HCT116 (cell line): ENCODE measurements at regions not wholly inside any gene's neighbourhood (a gene's known extent, or its start where the extent isn't known, plus 50 kb on each side); places are given as distances from the start of the nearest gene placed in this dataset.

Experiments used
- ATAC-seq: fragments of 200-7000 bp; cut with Tn5 transposase; 2 replicates; pipeline ENCODE4 v1.9.1; 2020; ENCODE audit warnings: mild to moderate bottlenecking, moderate library complexity
- BruUV-seq: library from RNA; stranded (reverse); fragments of 400-500 nt; replicated peaks from 2 replicates; lab custom pipeline; 2021; lab: Mats Ljungman, UMichigan
- CTCF ChIA-PET: fragments of 300-600 bp; sonication (Branson Sonifier 250); formaldehyde crosslinking; loops from one replicate; lab custom pipeline; 2021; ENCODE audit warnings: antibody characterized with exemption; lab: Charles Lee
- POLR2A ChIA-PET: fragments of 300-600, 350-600 bp; sonication (Branson Sonifier 250); formaldehyde crosslinking; loops from one replicate; lab custom pipeline; 2021; ENCODE audit warnings: antibody characterized with exemption; lab: Charles Lee
- RAD21 ChIA-PET, 2 experiments: fragments of 300-600 bp; sonication (Branson Sonifier 250); formaldehyde crosslinking; loops; one replicate each; lab custom pipeline; 2023; ENCODE audit warnings: low total read pairs in 2 of 2; ENCODE audit not compliant: uncharacterized antibody in 2 of 2, unreplicated experiment in 2 of 2, low non-redundant PET in 1 of 2; lab: Charles Lee
- DNase-seq: peaks from one replicate; pipeline ENCODE4 v3.0.0-alpha.2; 2010; ENCODE audit warnings: low read depth, low spot score
- H2AFZ ChIP-seq: fragments of 200-600 bp; shearing (Covaris generic), sonication (generic); 2 replicates; pipeline ENCODE4 v1.6.1; 2017; ENCODE audit warnings: low read depth, mixed run types, mixed read lengths, antibody characterized with exemption, low read length; ENCODE audit not compliant: poor library complexity, severe bottlenecking
- H3K27ac ChIP-seq: 2 replicates; pipeline ENCODE4 v1.5.1; 2012; ENCODE audit warnings: low read depth, low read length
- H3K27me3 ChIP-seq: fragments of 200-600 bp; sonication (generic); 2 replicates; pipeline ENCODE4 v1.6.1; 2016; ENCODE audit warnings: mixed run types, low read length, mixed read lengths; ENCODE audit not compliant: insufficient read depth
- H3K36me3 ChIP-seq, 2 experiments: fragments of 200-500 bp in 1 of 2; fragments of 200-600 bp in 1 of 2; sonication (Bioruptor generic) in 1 of 2; sonication (generic) in 1 of 2; 2 replicates each; pipeline versions ENCODE4 v1.5.1 to v1.6.1; 2014 to 2016; ENCODE audit warnings: low read length in 2 of 2, inconsistent platforms in 1 of 2, mixed read lengths in 1 of 2, mixed run types in 1 of 2; ENCODE audit not compliant: insufficient read depth in 2 of 2, control insufficient read depth in 1 of 2
- H3K4me1 ChIP-seq, 2 experiments: fragments of 200-600 bp in 1 of 2; sonication (generic) in 1 of 2; 2 replicates each; pipeline versions ENCODE4 v1.5.1 to v1.6.1; 2012 to 2017; ENCODE audit warnings: low read length in 2 of 2, inconsistent platforms in 1 of 2, mild to moderate bottlenecking in 1 of 2, mixed read lengths in 1 of 2, mixed run types in 1 of 2, moderate library complexity in 1 of 2; ENCODE audit not compliant: insufficient read depth in 2 of 2, control insufficient read depth in 1 of 2
- H3K4me2 ChIP-seq: fragments of 200-600 bp; sonication (generic); 2 replicates; pipeline ENCODE4 v1.6.1; 2017; ENCODE audit warnings: mixed run types, low read length, mixed read lengths
- H3K4me3 ChIP-seq, 2 experiments: fragments of 200-600 bp in 1 of 2; sonication (generic) in 1 of 2; replicated peaks in 1 of 2; 2 replicates each; pipeline ENCODE4 v1.5.1; 2011 to 2016; ENCODE audit warnings: low read length in 2 of 2, control low read depth in 1 of 2, low read depth in 1 of 2, mild to moderate bottlenecking in 1 of 2, mixed read lengths in 1 of 2, mixed run types in 1 of 2
- H3K79me2 ChIP-seq: fragments of 200-600 bp; sonication (generic); 2 replicates; pipeline ENCODE4 v1.6.1; 2017; ENCODE audit warnings: mild to moderate bottlenecking, mixed run types, low read length, moderate library complexity, mixed read lengths; ENCODE audit not compliant: insufficient read depth
- H3K9ac ChIP-seq: fragments of 200-600 bp; sonication (generic); 2 replicates; pipeline ENCODE4 v1.6.1; 2016; ENCODE audit warnings: low read length, mixed read lengths
- H3K9me2 ChIP-seq: fragments of 200-600 bp; sonication (generic), shearing (Covaris generic); 2 replicates; pipeline ENCODE4 v1.6.1; 2017; ENCODE audit warnings: mixed run types, mild to moderate bottlenecking, moderate library complexity; ENCODE audit not compliant: insufficient read depth
- H3K9me3 ChIP-seq, 2 experiments: fragments of 200-500 bp in 1 of 2; fragments of 200-600 bp in 1 of 2; sonication (Bioruptor generic) in 1 of 2; sonication (generic) in 1 of 2; 2 replicates each; pipeline ENCODE4 v1.6.1; 2014 to 2017; ENCODE audit warnings: low read length in 2 of 2, mixed read lengths in 2 of 2, inconsistent platforms in 1 of 2, low read depth in 1 of 2, mild to moderate bottlenecking in 1 of 2, mixed run types in 1 of 2, moderate library complexity in 1 of 2; ENCODE audit not compliant: control insufficient read depth in 1 of 2, insufficient read depth in 1 of 2
- H4K20me1 ChIP-seq: fragments of 200-600 bp; sonication (generic), shearing (Covaris generic); 2 replicates; pipeline ENCODE4 v1.6.1; 2017; ENCODE audit warnings: mixed run types, mild to moderate bottlenecking, moderate library complexity; ENCODE audit not compliant: insufficient read depth
- CBX3 ChIP-seq: IDR thresholded peaks from 2 replicates; pipeline ENCODE4 v1.6.1; 2012; ENCODE audit warnings: low read depth
- EZH2phosphoT487 ChIP-seq: fragments of 200-600 bp; IDR thresholded peaks from 2 replicates; pipeline ENCODE4 v1.6.1; 2018; ENCODE audit warnings: antibody characterized with exemption, borderline replicate concordance
- POLR2A ChIP-seq: IDR thresholded peaks from 2 replicates; pipeline ENCODE4 v1.7.0; 2011; ENCODE audit warnings: borderline replicate concordance; ENCODE audit not compliant: insufficient read depth, insufficient read length; ENCODE audit errors: extremely low read depth
- RAD21 ChIP-seq: IDR thresholded peaks from 2 replicates; pipeline ENCODE4 v1.6.1; 2012; ENCODE audit warnings: low read depth, mild to moderate bottlenecking
- REST ChIP-seq: IDR thresholded peaks from 2 replicates; pipeline ENCODE4 v1.6.1; 2012; ENCODE audit warnings: low read depth
- TCF7L2 ChIP-seq: IDR thresholded peaks from 2 replicates; pipeline ENCODE4 v1.7.0; 2011; ENCODE audit warnings: borderline replicate concordance, inconsistent platforms; ENCODE audit not compliant: insufficient read depth, insufficient read length; ENCODE audit errors: extremely low read depth
- YY1 ChIP-seq: IDR thresholded peaks from 2 replicates; pipeline ENCODE4 v1.6.1; 2011; ENCODE audit warnings: low read length, low read depth, moderate library complexity, mild to moderate bottlenecking; ENCODE audit not compliant: insufficient replicate concordance; ENCODE audit errors: extremely low read depth
- intact Hi-C: fragments of 100-400 bp; cut with micrococcal nuclease; formaldehyde crosslinking; loops from 2 replicates; pipeline ENCODE4 v1.10.0; 2022
- TF ChIP-seq, protein P1 (sequence below): IDR thresholded peaks from 2 replicates; pipeline ENCODE4 v1.6.1; 2012

- TF ChIP-seq REST (no peak), RAD21 (no peak), EZH2phosphoT487 (no peak), POLR2A (no peak)
- TF ChIP-seq, all 23 proteins: peak for 0
These were observed 98.5 kb upstream of the FAM47C start (continued) for GRCh38 chrX:36909676-36910030.

GRCh38 chrX:36913551-36913950, 94.6 kb upstream of the FAM47C start:
- Histone ChIP-seq H3K79me2 (no peaks in the 10 kb centered on the region), H4K20me1 (no peaks in the 10 kb centered on the region), H3K4me1 (no peaks in the 10 kb centered on the region), H3K4me2 (no peak overlapping the region), H3K27ac (no peak overlapping the region), H3K9me2 (no peaks in the 10 kb centered on the region), H2AFZ (no peak overlapping the region), H3K4me3 (no peak overlapping the region), H3K9me3 (no peaks in the 10 kb centered on the region), H3K9ac (no peak overlapping the region)
- ATAC-seq (no peak), DNase-seq (no peak)
- POLR2A ChIA-PET: no interaction called here
- RAD21 ChIA-PET: no interaction called here
- BruUV-seq: no TSS peak
- CTCF ChIA-PET: no interaction called here
- intact Hi-C loops: no loop called here
- TF ChIP-seq TCF7L2 (no peak), CBX3 (no peak), YY1 (no peak)
- TF ChIP-seq, protein P1, sequence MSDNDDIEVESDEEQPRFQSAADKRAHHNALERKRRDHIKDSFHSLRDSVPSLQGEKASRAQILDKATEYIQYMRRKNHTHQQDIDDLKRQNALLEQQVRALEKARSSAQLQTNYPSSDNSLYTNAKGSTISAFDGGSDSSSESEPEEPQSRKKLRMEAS: no peak
- TF ChIP-seq, all 23 proteins: peak for 0
- H3K36me3 ChIP-seq: no peaks in the 10 kb centered on the region
- H3K27me3 ChIP-seq: no peaks in the 10 kb centered on the region
